ENCODE measurements at regions not wholly inside any gene's neighbourhood (a gene's known extent, or its start where the extent isn't known, plus 50 kb on each side); places are given as distances from the start of the nearest gene placed in this dataset.

DNA sequence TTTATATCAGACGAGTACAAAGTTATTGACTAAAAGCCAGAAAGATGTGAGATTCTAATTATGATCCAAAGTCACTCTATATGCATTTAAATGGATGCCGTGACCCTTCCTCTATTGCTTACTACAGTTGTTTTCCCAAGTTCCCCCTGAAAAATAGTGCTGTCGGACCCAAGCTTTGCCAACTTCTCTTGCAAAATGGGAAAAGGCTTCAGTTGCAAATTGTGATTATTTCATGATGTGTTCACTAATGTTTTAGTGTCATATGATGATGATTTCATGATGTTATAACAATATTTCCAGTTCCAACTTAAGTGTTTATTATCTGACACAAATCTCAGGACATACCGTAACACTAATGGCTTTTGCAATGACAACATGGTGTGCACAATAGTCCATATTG lies 534.6 kb upstream of the ATP2B1 start:
- Histone ChIP-seq H3K27ac (no peak overlapping the region), H3K4me3 (no peak overlapping the region), H3K27me3 (no peaks in the 10 kb centered on the region), H3K36me3 (no peaks in the 10 kb centered on the region), H3K4me1 (no peaks in the 10 kb centered on the region), H3K9me3 (no peaks in the 10 kb centered on the region)
- TF ChIP-seq POLR2AphosphoS5 (IDR thresholded peaks at IDR 0.05) (no peak), EP300 (IDR thresholded peaks at IDR 0.05) (no peak), POLR2A (IDR thresholded peaks at IDR 0.05) (no peak)
- TF ChIP-seq, protein P1, sequence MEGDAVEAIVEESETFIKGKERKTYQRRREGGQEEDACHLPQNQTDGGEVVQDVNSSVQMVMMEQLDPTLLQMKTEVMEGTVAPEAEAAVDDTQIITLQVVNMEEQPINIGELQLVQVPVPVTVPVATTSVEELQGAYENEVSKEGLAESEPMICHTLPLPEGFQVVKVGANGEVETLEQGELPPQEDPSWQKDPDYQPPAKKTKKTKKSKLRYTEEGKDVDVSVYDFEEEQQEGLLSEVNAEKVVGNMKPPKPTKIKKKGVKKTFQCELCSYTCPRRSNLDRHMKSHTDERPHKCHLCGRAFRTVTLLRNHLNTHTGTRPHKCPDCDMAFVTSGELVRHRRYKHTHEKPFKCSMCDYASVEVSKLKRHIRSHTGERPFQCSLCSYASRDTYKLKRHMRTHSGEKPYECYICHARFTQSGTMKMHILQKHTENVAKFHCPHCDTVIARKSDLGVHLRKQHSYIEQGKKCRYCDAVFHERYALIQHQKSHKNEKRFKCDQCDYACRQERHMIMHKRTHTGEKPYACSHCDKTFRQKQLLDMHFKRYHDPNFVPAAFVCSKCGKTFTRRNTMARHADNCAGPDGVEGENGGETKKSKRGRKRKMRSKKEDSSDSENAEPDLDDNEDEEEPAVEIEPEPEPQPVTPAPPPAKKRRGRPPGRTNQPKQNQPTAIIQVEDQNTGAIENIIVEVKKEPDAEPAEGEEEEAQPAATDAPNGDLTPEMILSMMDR (IDR thresholded peaks at IDR 0.05) = no peak
- ATAC-seq = no peak
- WGBS, 2 donors (ENCODE audit: low coverage in 1 of 2) = 57 to 81% methylated on average over 4 of the region's 4 CpGs

GRCh38 chr12:90239732-90240260 lies 531.2 kb upstream of the ATP2B1 start:
- H3K27ac ChIP-seq = no peak overlapping the region
- TF ChIP-seq, protein P1 (IDR thresholded peaks at IDR 0.05) = no peak
- TF ChIP-seq EP300 (IDR thresholded peaks at IDR 0.05) (no peak), POLR2AphosphoS5 (IDR thresholded peaks at IDR 0.05) (no peak), POLR2A (IDR thresholded peaks at IDR 0.05) (no peak)
- H3K27me3 ChIP-seq = no peaks in the 10 kb centered on the region
- no peaks in the 10 kb centered on the region for H3K36me3 ChIP-seq
- no peaks in the 10 kb centered on the region for H3K9me3 ChIP-seq
- H3K4me3 ChIP-seq = no peak overlapping the region
- WGBS, 2 donors (ENCODE audit: low coverage in 1 of 2) = 69 to 100% methylated on average over 1 of the region's 1 CpG
- H3K4me1 ChIP-seq = no peaks in the 10 kb centered on the region
- ATAC-seq = no peak

GRCh38 chr12:90238663-90239271 lies 530.1 kb upstream of the ATP2B1 start:
- ATAC-seq = no peak
- no peak for TF ChIP-seq POLR2A (IDR thresholded peaks at IDR 0.05)
- WGBS, 2 donors (ENCODE audit: low coverage in 1 of 2) = 40 to 50% methylated on average over 2 of the region's 2 CpGs
- H3K4me3 ChIP-seq = no peak overlapping the region
- H3K27ac ChIP-seq = no peak overlapping the region
- no peaks in the 10 kb centered on the region for H3K9me3 ChIP-seq
- H3K27me3 ChIP-seq = no peaks in the 10 kb centered on the region
- H3K36me3 ChIP-seq = no peaks in the 10 kb centered on the region
- H3K4me1 ChIP-seq = no peaks in the 10 kb centered on the region

GRCh38 chr12:90237841-90238240 lies 529.2 kb upstream of the ATP2B1 start:
- no peak overlapping the region for H3K4me3 ChIP-seq
- H3K36me3 ChIP-seq = no peaks in the 10 kb centered on the region
- no peak overlapping the region for H3K27ac ChIP-seq
- 83 to 93% methylated on average over 2 to 3 of the region's 3 CpGs for WGBS, 2 donors (ENCODE audit: low coverage in 1 of 2)
- H3K9me3 ChIP-seq = no peaks in the 10 kb centered on the region
- no peak for ATAC-seq
- TF ChIP-seq POLR2A (IDR thresholded peaks at IDR 0.05) (no peak), EP300 (IDR thresholded peaks at IDR 0.05) (no peak), POLR2AphosphoS5 (IDR thresholded peaks at IDR 0.05) (no peak)
- TF ChIP-seq, protein P1 (IDR thresholded peaks at IDR 0.05) = no peak
- no peaks in the 10 kb centered on the region for H3K27me3 ChIP-seq
- no peaks in the 10 kb centered on the region for H3K4me1 ChIP-seq

DNA sequence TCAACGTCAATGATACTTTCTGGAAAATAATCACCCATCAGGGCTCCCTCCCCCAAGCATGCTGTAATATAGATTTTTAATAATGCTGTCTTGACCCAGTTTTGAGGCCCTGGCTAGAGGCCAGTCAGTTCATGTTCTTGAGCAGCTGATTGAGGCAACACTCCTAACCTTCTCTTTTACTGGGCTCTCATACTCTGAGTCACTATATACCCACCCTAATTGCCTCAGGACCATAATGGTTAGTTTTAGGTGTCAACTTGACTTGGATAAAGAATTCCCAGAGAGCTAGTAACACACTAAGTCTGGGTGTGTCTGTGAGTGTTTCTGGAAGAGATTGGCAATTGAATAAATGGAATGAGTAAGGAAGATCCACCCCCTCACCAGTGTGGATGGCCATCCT lies 527.0 kb upstream of the ATP2B1 start:
- Histone ChIP-seq H3K36me3 (no peaks in the 10 kb centered on the region), H3K9me3 (no peaks in the 10 kb centered on the region), H3K27ac (no peak overlapping the region), H3K4me3 (no peak overlapping the region), H3K27me3 (no peaks in the 10 kb centered on the region), H3K4me1 (no peaks in the 10 kb centered on the region)
- WGBS, 2 donors (ENCODE audit: low coverage in 1 of 2) = 44 to 63% methylated on average over 1 of the region's 1 CpG
- ATAC-seq = no peak
- TF ChIP-seq POLR2A (IDR thresholded peaks at IDR 0.05) (no peak), POLR2AphosphoS5 (IDR thresholded peaks at IDR 0.05) (no peak), EP300 (IDR thresholded peaks at IDR 0.05) (no peak)
- TF ChIP-seq, protein P1 (IDR thresholded peaks at IDR 0.05) = no peak

All from gastroesophageal sphincter (tissue), 4 donors.